Activated CD8-positive, alpha-beta memory T cell treated with anti-CD3 and anti-CD28 coated beads, Interleukin-2, amount 50 U/mL, for 24 hours (primary cell): ENCODE measurements at regions not wholly inside any gene's neighbourhood (a gene's known extent, or its start where the extent isn't known, plus 50 kb on each side); places are given as distances from the start of the nearest gene placed in this dataset.
"Not testable (repeated sequence)": the region's sequence is repeated elsewhere in the genome, so short reads cannot be mapped to it uniquely, and the experiment has no call there.

ENCODE experiments used
- DNase-seq: peaks from one replicate; pipeline ENCODE4 v3.0.0-alpha.2; 2020; ENCODE audit errors: extremely low read depth

DNA sequence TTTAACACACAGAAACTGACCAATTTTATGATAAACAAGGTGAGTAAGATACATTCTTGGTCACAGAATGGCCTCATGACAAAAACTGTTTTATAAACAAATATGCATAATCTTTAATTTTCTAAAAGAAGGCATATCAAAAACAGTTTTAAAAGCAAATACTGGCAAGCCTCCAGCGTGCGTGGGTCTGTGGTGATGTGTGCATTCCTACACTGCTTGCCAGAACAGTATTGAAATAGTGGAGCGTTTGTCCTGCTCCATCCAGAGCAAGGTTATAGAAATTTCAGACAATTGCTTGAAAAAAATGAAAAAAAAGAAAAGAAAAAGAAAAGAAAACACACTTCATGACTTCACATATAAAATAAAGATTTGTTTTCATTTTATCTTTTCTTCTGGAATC, 140.9 kb downstream of the MZT1 start:
- no peak for DNase-seq

DNA sequence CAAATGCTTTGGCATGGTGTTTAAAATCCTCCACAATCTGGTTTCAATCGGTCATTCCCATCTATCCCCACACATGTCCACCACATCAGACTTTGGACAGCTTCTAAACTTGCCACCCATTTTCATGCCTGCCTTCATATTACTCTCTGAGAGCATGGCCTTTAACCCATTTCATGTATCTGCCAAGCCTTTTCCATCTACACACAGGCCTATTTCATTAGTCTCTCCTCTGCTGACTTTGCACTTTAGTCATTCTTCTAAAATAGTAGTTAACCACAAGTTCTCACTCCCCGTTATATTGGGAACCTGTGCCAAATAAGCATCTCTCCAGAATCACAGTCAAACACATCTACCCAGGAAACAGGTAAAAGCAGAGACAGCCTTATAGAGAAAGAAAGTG, 142.2 kb downstream of the MZT1 start:
- DNase-seq: no peak

- DNase-seq: no peak
These were observed 156.2 kb downstream of the MZT1 start for GRCh38 chr13:72571191-72571590.

DNA sequence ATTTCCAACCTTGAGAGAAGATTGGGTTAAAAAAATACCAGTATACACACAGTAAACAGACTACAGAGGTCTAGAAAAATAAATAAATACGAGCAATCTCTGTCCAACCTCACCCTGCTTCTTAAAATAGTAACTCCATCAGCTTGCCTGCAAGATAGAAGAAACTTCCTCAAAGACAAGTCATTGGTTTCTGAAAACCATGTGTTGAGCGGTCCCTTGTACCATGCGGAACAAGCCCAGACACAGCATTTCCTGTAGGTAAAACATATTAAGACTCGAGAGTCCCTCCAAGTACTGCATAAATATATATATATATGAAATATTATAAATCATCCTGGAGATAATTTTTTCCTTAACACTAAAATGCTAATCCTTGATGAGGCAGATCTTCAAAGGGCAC, 157.4 kb downstream of the MZT1 start:
- DNase-seq: no peak

- no peak for DNase-seq
These were observed 159.9 kb downstream of the MZT1 start for GRCh38 chr13:72567566-72567965.

GRCh38 chr13:72566526-72566925, 160.9 kb downstream of the MZT1 start:
- no peak for DNase-seq

DNA sequence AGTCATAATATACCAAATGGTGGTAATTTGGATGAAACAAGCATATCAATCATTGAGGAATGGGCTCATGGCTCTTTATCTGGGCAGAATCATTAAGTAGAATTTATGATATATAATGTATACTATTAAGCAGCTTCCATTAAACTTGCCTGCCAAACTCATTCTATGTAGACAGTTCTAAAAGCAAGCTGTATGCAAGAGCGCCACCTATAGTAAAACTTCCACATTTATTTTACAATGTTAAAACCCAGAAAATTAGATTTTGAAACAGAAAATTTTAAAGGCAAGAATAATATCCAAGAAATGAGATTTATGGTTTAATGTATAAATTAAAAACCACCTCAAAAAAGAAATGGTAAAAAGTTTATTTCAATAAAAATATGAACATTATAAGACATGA, 161.5 kb downstream of the MZT1 start:
- DNase-seq: no peak

- DNase-seq: no peak
These were observed 164.7 kb downstream of the MZT1 start for GRCh38 chr13:72562686-72563085.

DNA sequence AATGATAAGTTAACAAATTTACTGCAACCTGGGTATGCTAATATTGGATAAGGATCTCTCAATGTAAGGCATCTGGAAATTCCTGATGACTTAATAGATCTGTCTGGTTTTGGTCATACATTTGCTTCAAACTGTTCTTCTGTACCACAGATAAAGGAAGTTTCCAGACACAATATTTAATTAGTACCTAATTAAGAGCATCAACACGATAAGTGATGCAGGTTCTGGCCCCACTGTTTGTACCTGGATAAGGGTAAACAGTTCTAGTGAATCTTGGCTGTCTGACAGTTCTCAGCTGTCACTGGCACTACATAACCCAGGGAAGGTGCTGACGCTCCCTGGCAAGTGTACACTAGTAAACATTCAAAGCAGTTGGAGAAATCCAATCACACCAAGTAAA, 165.6 kb downstream of the MZT1 start:
- no peak for DNase-seq

DNA sequence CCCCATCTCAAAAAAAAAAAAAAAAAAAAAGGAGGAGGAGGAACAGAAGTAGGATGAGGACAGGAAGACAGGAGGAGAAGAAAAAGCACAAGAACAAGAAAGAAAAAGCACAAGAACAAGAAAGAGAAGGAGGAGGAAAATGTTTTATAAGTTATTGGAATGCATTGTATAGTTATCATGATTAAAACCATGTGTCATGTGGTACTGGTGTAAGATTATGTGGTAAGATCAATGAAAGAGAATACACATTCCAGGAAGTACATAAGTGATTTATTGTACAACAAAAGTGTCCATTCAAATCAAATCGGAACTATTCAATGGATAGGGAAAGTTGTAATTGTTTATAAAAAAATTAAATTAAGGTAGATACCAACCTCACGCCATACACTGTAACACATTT, 167.7 kb downstream of the MZT1 start:
- no peak for DNase-seq

DNA sequence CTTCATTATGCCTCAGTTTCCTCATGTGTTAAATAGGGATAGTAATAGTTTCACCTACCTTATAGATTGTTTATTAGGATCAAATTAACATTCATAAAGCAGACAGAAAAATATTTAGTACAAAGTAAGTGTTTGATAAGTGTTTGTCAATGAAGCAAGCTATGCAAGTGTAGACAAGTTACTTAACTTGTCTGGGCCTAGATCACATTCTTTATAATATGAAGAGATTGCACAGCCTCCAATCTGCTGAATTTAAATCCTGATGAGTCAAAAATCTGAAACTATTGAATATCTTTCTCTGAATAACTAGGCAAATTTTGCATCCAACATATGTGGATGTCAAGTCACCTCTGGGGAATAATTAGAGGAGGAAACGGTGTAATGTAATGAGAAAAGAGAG, 170.5 kb downstream of the MZT1 start:
- DNase-seq: no peak

- DNase-seq: no peak
These were observed 171.8 kb downstream of the MZT1 start for GRCh38 chr13:72555601-72556000.

- DNase-seq: no peak
These were observed 174.7 kb downstream of the MZT1 start for GRCh38 chr13:72552731-72553130.

- not testable (repeated sequence) for DNase-seq
These were observed 181.5 kb downstream of the MZT1 start for GRCh38 chr13:72545895-72546294.

DNA sequence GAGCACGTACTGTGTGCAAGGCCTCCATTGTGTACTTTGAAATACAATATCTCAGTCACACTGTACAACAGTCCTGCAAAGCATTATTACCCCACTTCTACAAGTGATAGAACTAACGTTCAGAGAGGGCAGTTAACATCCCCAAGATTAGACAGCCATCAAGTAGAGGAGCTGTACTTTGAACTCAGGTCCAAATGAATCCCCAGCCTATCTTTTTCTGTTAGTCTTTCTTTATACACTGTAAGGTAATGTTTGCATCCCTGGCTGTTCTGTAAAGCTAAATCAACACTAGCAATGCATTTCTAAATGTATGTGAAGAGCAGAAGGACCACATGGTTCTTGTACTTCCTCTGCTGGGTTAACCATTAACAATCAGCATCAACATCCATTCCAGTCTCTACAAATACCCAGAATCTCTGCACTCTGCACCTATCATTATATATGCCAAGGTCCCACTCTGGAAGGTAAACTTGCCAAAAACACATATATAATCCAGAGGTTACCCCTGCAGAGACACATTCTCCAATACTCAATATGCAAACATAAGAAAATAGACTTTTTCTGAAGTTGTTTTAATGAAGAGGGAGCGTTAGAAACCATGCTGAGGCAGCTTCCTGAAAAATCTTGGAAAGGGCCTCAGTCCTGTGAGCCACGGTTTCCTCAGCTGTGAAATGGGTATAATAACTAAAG, 182.3 kb downstream of the MZT1 start:
- DNase-seq: no peak

GRCh38 chr13:72544042-72544441, 183.4 kb downstream of the MZT1 start:
- no peak for DNase-seq

GRCh38 chr13:72542241-72542640, 185.2 kb downstream of the MZT1 start:
- DNase-seq: no peak

DNA sequence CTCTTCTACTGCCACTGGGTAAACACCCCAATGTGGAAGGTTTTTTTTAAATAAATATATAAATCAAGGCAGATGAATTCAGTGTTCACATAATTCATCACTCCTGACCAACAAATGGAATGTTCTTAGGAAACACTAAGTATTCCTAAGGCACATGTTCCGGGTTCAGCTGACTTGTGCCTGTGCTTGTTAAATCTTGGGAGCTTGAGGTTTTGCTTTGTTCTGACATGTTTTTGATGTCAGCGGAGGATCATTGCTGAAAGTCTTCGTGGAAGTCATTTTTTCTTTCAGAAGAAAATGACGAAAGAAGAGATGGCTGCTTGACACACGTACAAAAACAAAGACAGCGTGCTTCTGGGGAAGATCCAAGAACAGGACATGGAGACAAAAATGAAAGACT, 185.8 kb downstream of the MZT1 start:
- no peak for DNase-seq

DNA sequence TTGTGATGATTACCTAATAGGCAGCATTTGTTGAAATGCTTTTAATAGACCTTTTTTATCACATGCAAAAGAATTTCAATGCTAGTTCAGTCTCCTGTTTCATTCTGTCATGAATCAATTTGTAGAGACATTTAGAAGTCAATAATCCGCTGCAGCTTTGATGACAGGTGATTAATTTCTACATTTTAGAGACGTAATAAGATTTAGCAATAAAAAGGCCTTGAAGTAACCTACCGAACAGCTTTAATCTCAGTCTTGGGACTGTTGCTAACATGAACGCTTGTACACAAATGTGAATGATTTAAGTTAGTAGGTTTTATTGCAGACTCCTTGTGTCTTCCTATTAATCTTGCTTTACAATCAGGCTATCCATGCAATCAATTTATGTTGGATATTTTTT, 186.5 kb downstream of the MZT1 start:
- no peak for DNase-seq

DNA sequence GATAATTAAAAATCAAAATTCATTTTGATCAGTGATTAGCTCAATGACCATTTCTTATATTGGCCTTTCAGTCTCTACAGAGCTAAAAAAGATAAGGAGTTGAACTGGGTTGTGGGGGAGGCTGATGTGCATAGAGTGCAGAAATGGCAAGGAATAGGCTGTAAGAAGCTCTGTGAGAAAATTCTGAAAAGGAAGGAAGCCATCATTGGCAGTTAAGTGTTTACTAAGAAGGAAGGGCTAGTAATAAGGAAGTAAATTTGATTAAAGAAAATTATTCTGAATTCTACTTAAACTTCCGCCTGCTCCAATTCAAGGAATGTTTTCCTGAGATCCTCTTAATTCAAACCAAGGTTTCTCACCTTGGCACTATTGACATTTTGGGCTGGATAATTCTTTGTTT, 187.5 kb downstream of the MZT1 start:
- DNase-seq: no peak

- no peak for DNase-seq
These were observed 189.6 kb downstream of the MZT1 start for GRCh38 chr13:72537782-72538181.

GRCh38 chr13:72537395-72537780, 190.0 kb downstream of the MZT1 start:
- DNase-seq: no peak

DNA sequence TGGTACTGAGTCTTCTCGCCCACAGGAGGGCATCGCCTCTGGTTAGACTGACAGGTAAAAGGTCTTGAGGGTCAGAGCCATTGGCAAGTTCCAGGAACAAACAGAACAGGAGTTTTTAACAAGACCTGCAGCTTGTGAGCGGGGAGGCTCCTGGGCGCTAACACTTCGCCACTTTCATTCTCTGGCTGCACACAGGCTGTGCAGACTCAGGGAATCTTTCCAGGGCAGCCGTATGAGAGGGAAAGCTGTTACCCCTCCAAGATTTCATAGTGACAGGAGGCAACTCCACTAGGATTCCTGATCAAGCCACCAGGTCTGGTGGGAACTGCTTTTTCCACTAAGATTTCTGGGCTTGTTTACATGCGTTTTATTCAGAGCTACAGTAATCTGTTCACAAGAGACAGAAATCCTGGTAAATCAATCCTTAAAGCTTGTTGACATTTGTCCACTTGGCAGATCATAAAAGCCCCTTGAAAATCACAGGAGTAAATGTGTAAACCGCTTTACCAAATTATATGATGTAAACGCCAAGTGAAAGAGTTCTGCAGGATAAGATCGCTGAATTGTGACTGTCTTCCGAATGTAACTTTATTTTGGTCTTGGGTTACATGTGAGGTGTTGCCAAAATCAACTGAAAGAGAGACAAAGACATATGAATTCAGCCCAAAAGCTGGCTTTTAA, 190.6 kb downstream of the MZT1 start:
- DNase-seq: no peak
